Psoas muscle (tissue), 7 donors: ENCODE measurements at regions not wholly inside any gene's neighbourhood (a gene's known extent, or its start where the extent isn't known, plus 50 kb on each side); places are given as distances from the start of the nearest gene placed in this dataset.

ENCODE experiments used
- ATAC-seq, 4 donors: fragments of 200-7000 bp; cut with Tn5 transposase; one replicate each; pipeline ENCODE4 v1.9.1; 2020; ENCODE audit warnings: moderate library complexity in 3 of 4, mild to moderate bottlenecking in 2 of 4
- DNase-seq, 2 donors: peaks; one replicate each; pipeline ENCODE4 v3.0.0-alpha.2; 2020
- H3K27ac ChIP-seq: fragments of 200-600 bp; one replicate; pipeline ENCODE4 v1.8.0; 2022
- H3K27me3 ChIP-seq, 3 donors: fragments of 200-600 bp in 1 of 3; one replicate each; pipeline versions ENCODE4 v1.6.1 to v1.8.0; 2013 to 2022; ENCODE audit warnings: low read length in 2 of 3, mild to moderate bottlenecking in 2 of 3, moderate library complexity in 1 of 3; ENCODE audit not compliant: insufficient read depth in 3 of 3
- H3K36me3 ChIP-seq, 2 donors: fragments of 200-600 bp in 1 of 2; one replicate each; pipeline versions ENCODE4 v1.6.1 to v1.8.0; 2013 to 2022; ENCODE audit warnings: low read depth in 1 of 2, mild to moderate bottlenecking in 1 of 2, moderate library complexity in 1 of 2; ENCODE audit not compliant: insufficient read depth in 1 of 2
- H3K4me1 ChIP-seq: fragments of 200-600 bp; one replicate; pipeline ENCODE4 v1.8.0; 2022
- H3K4me3 ChIP-seq: fragments of 200-600 bp; one replicate; pipeline ENCODE4 v1.8.0; 2022; ENCODE audit warnings: mild to moderate bottlenecking
- H3K9me3 ChIP-seq: fragments of 200-600 bp; one replicate; pipeline ENCODE4 v1.8.0; 2022
- WGBS, 3 donors: extraction: QIAGEN DNeasy Blood & Tissue Kit; methylation state at CpG; one replicate each; pipeline versions ENCODE4 v1.1.6 to v1.1.7; 2013; 5-methylcytosine and 5-hydroxymethylcytosine counted together
- intact Hi-C, 2 donors: fragments of 100-400 bp; cut with DNase I; formaldehyde crosslinking; loops; one replicate each; pipeline versions ENCODE4 v1.11.0 to v1.14.2; 2022
- TF ChIP-seq, protein P1 (sequence below): fragments of 200-600 bp; IDR thresholded peaks from one replicate; pipeline ENCODE4 v1.8.0; 2022; ENCODE audit warnings: antibody characterized with exemption
- donor health status: healthy with polysubstance abuse.
- donor health status: DM: no; HTN: no; CAD: no; lungs with moderate emphysema.
- donor health status: Bipolar disorder and iron deficiency.
- donor health status: healthy.
- donor health status: DM: yes; HTN: yes; CAD: no.
- donor health status: DM: no; HTN: no; CAD: no.
- donor health status: DM: yes; HTN: yes; CAD: no.

DNA sequence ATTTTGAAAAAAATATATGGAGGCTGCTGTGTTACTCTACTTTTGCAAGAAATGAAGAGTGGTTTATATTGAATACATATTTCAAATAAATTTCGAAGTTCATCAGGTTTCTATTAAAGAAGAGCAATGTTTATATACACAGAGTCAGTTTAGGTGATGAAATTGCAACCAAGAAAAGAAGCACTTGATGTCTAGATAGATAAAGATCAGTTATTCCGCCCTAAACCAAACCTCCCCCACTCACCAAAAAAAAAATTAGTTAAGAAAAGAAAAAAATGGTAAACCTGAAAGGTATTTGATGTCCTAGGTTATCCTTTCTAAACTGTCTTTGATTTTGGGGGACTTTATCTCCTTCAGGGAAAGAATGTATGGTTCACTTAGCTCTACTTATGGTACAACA is 111.8 kb downstream of the SKIDA1 start:
- TF ChIP-seq, protein P1, sequence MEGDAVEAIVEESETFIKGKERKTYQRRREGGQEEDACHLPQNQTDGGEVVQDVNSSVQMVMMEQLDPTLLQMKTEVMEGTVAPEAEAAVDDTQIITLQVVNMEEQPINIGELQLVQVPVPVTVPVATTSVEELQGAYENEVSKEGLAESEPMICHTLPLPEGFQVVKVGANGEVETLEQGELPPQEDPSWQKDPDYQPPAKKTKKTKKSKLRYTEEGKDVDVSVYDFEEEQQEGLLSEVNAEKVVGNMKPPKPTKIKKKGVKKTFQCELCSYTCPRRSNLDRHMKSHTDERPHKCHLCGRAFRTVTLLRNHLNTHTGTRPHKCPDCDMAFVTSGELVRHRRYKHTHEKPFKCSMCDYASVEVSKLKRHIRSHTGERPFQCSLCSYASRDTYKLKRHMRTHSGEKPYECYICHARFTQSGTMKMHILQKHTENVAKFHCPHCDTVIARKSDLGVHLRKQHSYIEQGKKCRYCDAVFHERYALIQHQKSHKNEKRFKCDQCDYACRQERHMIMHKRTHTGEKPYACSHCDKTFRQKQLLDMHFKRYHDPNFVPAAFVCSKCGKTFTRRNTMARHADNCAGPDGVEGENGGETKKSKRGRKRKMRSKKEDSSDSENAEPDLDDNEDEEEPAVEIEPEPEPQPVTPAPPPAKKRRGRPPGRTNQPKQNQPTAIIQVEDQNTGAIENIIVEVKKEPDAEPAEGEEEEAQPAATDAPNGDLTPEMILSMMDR: no peak
- DNase-seq (no peak), ATAC-seq (no peak)
- H3K36me3 ChIP-seq: no peaks in the 10 kb centered on the region
- H3K27ac ChIP-seq: no peak overlapping the region
- intact Hi-C loops: no loop called here
- H3K27me3 ChIP-seq: no peaks in the 10 kb centered on the region
- no peak overlapping the region for H3K4me3 ChIP-seq
- no peaks in the 10 kb centered on the region for H3K9me3 ChIP-seq
- WGBS, 3 donors: 88 to 94% (median 91%) methylated on average over 2 of the region's 2 CpGs
- no peaks in the 10 kb centered on the region for H3K4me1 ChIP-seq

DNA sequence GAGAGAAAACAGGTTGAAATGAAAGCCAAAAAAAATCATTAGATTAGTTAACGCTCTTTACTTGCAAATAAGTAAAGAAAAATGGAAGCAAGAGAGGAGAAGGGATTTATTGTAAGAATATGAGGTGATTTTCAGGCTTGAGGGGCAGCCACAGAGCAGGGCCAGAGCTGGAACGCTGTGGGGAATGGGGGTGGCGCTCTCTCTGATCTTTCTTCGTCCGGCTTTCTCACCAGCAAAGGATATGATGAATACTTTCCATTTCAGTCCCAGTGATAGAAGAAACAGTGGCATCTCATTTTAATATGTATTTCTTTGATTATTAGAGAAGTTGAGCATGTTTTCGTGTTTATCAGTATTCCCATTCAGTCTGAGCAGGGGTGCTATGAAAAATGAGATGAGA is 112.2 kb downstream of the SKIDA1 start:
- H3K27ac ChIP-seq: no peak overlapping the region
- H3K27me3 ChIP-seq: no peaks in the 10 kb centered on the region
- DNase-seq: no peak
- H3K36me3 ChIP-seq: no peaks in the 10 kb centered on the region
- no peaks in the 10 kb centered on the region for H3K4me1 ChIP-seq
- no peak for ATAC-seq
- intact Hi-C loops: no loop called here
- WGBS, 3 donors: 82 to 83% (median 83%) methylated on average over 6 of the region's 6 CpGs
- no peaks in the 10 kb centered on the region for H3K9me3 ChIP-seq
- H3K4me3 ChIP-seq: no peak overlapping the region
- TF ChIP-seq, protein P1: no peak

GRCh38 chr10:21406595-21407193 is 118.8 kb downstream of the SKIDA1 start:
- TF ChIP-seq, protein P1: no peak
- H3K27me3 ChIP-seq: no peaks in the 10 kb centered on the region
- H3K4me1 ChIP-seq: no peaks in the 10 kb centered on the region
- no peak for DNase-seq
- intact Hi-C loops: no loop called here
- H3K36me3 ChIP-seq: no peaks in the 10 kb centered on the region
- ATAC-seq: no peak
- 63 to 67% (median 67%) methylated on average over 7 of the region's 7 CpGs for WGBS, 3 donors
- H3K4me3 ChIP-seq: no peak overlapping the region
- no peaks in the 10 kb centered on the region for H3K9me3 ChIP-seq
- H3K27ac ChIP-seq: no peak overlapping the region

DNA sequence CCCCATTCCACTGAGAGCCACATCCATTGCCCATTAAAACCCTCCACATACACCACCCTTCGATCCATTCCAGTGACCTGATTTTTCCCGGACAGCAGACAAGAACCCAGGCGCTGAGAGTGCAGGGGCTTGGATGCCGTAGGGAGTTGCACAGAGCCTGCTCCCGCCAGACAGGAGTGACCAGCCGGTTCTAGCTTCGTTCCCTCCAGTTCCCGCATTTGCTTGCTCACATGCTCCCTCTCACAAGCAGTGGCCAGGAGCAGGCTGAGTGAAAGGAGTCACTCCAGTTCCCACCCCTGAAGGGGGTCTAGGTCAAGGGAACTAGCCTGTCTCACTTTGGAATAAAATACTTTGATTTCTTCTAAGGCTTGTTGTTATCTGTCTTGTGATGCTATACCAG is 119.5 kb downstream of the SKIDA1 start:
- H3K4me3 ChIP-seq: no peak overlapping the region
- TF ChIP-seq, protein P1: no peak
- H3K4me1 ChIP-seq: no peaks in the 10 kb centered on the region
- H3K27ac ChIP-seq: no peak overlapping the region
- intact Hi-C loops: no loop called here
- no peak for DNase-seq
- no peak for ATAC-seq
- H3K9me3 ChIP-seq: no peaks in the 10 kb centered on the region
- 82 to 95% (median 83%) methylated on average over 8 of the region's 8 CpGs for WGBS, 3 donors
- no peaks in the 10 kb centered on the region for H3K36me3 ChIP-seq
- H3K27me3 ChIP-seq: no peaks in the 10 kb centered on the region
